ENCODE measurements at regions not wholly inside any gene's neighbourhood (a gene's known extent, or its start where the extent isn't known, plus 50 kb on each side); places are given as distances from the start of the nearest gene placed in this dataset.
"Not testable (repeated sequence)": the region's sequence is repeated elsewhere in the genome, so short reads cannot be mapped to it uniquely, and the experiment has no call there.

- no peak for DNase-seq
These were observed 75.3 kb downstream of the UTRN start for GRCh38 chr6:144360401-144360800.

- DNase-seq = no peak
These were observed 75.9 kb downstream of the UTRN start for GRCh38 chr6:144361016-144361415.

- DNase-seq = no peak
These were observed 77.2 kb downstream of the UTRN start for GRCh38 chr6:144362042-144363018.

- no peak for DNase-seq
These were observed 79.1 kb downstream of the UTRN start for GRCh38 chr6:144364208-144364720.

- DNase-seq = no peak
These were observed 79.6 kb downstream of the UTRN start for GRCh38 chr6:144364782-144365181.

GRCh38 chr6:144365271-144365670 lies 80.1 kb downstream of the UTRN start:
- no peak for DNase-seq

- DNase-seq = not testable (repeated sequence)
These were observed 84.6 kb downstream of the UTRN start for GRCh38 chr6:144369696-144370095.

- DNase-seq = no peak
These were observed 87.0 kb downstream of the UTRN start for GRCh38 chr6:144372116-144372515.

GRCh38 chr6:144372611-144373594 lies 87.8 kb downstream of the UTRN start:
- no peak for DNase-seq

- not testable (repeated sequence) for DNase-seq
These were observed 89.4 kb downstream of the UTRN start for GRCh38 chr6:144374525-144374924.

- DNase-seq = no peak
These were observed 92.6 kb downstream of the UTRN start for GRCh38 chr6:144377586-144378210.

GRCh38 chr6:144378437-144378836 lies 93.3 kb downstream of the UTRN start:
- DNase-seq = no peak

GRCh38 chr6:144379356-144379755 lies 94.2 kb downstream of the UTRN start:
- no peak for DNase-seq

GRCh38 chr6:144381499-144381898 lies 96.4 kb downstream of the UTRN start:
- DNase-seq = not testable (repeated sequence)

- no peak for DNase-seq
These were observed 98.2 kb downstream of the UTRN start for GRCh38 chr6:144383336-144383735.

GRCh38 chr6:144384427-144384826 lies 99.3 kb downstream of the UTRN start:
- no peak for DNase-seq

- not testable (repeated sequence) for DNase-seq
These were observed 104.3 kb downstream of the UTRN start for GRCh38 chr6:144389474-144389873.

- no peak for DNase-seq
These were observed 105.1 kb downstream of the UTRN start for GRCh38 chr6:144390202-144390601.

- no peak for DNase-seq
These were observed 105.8 kb downstream of the UTRN start for GRCh38 chr6:144390886-144391285.

GRCh38 chr6:144392536-144392935 lies 107.4 kb downstream of the UTRN start:
- no peak for DNase-seq

GRCh38 chr6:144394210-144394609 lies 109.1 kb downstream of the UTRN start:
- no peak for DNase-seq

- no peak for DNase-seq
These were observed 109.9 kb downstream of the UTRN start for GRCh38 chr6:144395014-144395413.

- no peak for DNase-seq
These were observed 110.7 kb downstream of the UTRN start for GRCh38 chr6:144395826-144396225.

All from activated T-cell treated with anti-CD3 and anti-CD28 coated beads, Interleukin-2, amount 50 U/mL, for 1 hour (primary cell).